ES-I3 (cell line): ENCODE measurements at regions not wholly inside any gene's neighbourhood (a gene's known extent, or its start where the extent isn't known, plus 50 kb on each side); places are given as distances from the start of the nearest gene placed in this dataset.

Experiments
- H3K36me3 ChIP-seq: 2 replicates; pipeline ENCODE4 v1.6.1; 2013; ENCODE audit warnings: mild to moderate bottlenecking, low read length, control low read depth, moderate library complexity; ENCODE audit not compliant: insufficient read depth
- H3K4me1 ChIP-seq: 2 replicates; pipeline ENCODE4 v1.6.1; 2013; ENCODE audit warnings: mild to moderate bottlenecking, control low read depth, low read length; ENCODE audit not compliant: insufficient read depth
- H3K9ac ChIP-seq: 2 replicates; pipeline ENCODE4 v1.6.1; 2013; ENCODE audit warnings: low read depth, mild to moderate bottlenecking, low read length, moderate library complexity
- H3K9me3 ChIP-seq: 2 replicates; pipeline ENCODE4 v1.6.1; 2013; ENCODE audit warnings: mild to moderate bottlenecking, low read length, moderate library complexity; ENCODE audit not compliant: control insufficient read depth, insufficient read depth

DNA sequence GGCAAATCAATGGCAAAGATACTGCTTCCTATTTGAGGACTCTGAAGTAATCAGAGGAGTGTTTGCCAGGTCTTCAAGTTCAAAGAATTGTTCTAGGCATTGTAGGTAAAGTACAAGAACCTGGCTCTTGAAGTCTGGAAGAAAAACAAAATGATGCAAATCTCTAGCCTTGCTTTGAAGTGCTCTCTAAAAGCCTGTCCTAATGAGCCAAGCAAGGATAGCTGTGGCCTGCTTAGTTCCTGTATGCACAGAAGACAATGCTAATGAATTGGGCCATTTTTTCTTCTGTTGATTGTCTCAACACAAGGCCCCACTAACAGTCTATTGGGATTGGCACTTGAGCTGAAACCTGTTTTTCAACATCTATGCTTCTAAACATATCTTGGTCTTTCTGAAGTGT, 165.0 kb upstream of the POU3F2 start:
- no peaks in the 10 kb centered on the region for H3K36me3 ChIP-seq
- H3K9me3 ChIP-seq, result no peaks in the 10 kb centered on the region
- H3K9ac ChIP-seq, result no peak overlapping the region
- peaks cover 3% of the 10 kb centered on the region; the same call in 1 of the 2 replicates for H3K4me1 ChIP-seq

DNA sequence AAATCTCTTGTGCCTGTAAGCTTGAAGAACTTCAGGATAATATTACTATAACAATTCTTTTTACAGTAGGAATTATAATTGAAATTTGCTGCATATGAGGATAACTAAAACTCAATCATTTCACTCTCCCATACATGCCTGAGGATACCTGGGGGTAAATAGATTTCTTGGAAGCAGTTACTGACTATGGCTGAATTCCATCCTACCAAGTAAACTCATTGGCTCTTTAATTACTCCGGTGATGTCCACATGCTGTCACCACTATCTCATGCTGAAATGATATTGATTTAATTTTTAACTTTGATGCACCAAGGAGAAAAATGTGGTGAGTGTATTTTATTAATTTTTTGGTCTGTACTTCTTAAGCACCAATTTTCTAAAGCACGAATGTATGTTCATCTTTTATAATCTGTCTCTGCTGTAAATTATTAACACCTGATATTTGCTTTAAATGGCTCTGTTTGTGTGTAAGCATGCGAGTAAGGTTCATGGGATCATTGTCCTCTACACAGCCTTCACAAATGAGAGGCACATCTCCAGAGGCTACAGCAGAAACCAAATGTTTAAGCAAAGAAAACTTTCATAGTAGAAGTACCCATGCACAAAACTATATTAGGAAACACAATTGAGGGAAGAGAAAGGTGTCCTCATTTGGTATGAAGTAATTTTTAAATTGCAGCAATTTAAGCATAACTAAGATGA, 164.2 kb upstream of the POU3F2 start:
- H3K4me1 ChIP-seq, result peaks cover 3% of the 10 kb centered on the region; the same call in 1 of the 2 replicates
- no peak overlapping the region for H3K9ac ChIP-seq
- H3K9me3 ChIP-seq, result no peaks in the 10 kb centered on the region
- H3K36me3 ChIP-seq, result no peaks in the 10 kb centered on the region

DNA sequence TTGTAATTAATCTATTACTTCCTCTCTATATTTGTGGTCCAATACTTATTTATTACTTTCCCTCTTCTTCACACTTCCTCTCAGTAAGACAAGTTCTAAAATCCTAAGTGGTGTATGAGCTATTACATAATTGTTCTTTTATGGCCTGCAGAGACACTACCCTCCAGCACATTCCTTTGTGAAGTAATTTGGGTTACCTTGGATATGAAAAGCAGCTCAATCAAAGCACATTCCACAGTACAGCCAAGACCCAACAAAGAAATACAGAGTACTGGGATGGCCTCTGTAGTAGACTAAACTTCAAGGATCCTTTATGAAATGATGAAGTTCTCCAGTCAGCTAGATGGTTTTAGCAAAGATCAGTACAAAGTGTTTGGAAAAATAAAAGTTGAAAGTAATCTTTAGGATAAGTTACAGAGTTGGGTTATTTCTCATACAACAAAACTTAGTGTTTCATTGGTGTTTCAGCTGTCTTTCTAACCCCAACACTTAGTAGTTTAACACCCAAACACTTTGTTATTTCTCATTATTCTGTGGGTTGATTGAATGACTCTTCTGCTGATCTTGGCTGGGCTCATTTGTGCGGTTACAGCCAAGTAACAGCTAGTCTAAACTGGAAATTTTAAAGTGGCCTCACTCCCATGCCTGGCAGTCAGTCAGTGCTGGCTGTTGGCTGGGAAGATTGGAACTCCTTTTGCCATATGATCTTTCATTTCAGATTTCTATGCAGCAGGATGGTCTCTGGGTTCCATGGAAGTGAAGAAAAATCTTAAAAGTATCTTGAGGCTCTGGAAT, 161.5 kb upstream of the POU3F2 start:
- H3K9me3 ChIP-seq, result no peaks in the 10 kb centered on the region
- peaks cover 3% of the 10 kb centered on the region; the same call in 1 of the 2 replicates for H3K4me1 ChIP-seq
- H3K9ac ChIP-seq, result no peak overlapping the region
- H3K36me3 ChIP-seq, result no peaks in the 10 kb centered on the region

DNA sequence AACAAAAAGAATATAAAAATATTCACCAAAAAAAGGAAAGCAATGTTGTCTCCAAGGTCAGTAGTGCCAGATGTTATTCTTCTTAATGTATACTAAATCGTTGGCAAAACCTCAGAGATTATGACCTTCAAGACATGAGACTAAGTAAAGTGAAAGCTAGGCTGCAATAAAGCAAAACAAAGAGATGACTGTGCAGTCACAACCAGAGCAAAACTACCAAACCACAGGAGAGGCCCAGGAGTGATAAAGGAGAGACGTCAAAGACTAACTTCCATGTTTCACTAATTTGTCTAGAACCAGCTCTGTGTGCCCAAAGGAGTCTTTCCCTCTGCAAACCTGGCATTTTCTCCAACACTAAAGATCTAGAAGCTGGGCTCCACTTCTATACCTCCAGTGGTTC, 155.9 kb upstream of the POU3F2 start:
- Histone ChIP-seq H3K4me1 (no peaks in the 10 kb centered on the region), H3K36me3 (no peaks in the 10 kb centered on the region), H3K9me3 (no peaks in the 10 kb centered on the region), H3K9ac (no peak overlapping the region)

DNA sequence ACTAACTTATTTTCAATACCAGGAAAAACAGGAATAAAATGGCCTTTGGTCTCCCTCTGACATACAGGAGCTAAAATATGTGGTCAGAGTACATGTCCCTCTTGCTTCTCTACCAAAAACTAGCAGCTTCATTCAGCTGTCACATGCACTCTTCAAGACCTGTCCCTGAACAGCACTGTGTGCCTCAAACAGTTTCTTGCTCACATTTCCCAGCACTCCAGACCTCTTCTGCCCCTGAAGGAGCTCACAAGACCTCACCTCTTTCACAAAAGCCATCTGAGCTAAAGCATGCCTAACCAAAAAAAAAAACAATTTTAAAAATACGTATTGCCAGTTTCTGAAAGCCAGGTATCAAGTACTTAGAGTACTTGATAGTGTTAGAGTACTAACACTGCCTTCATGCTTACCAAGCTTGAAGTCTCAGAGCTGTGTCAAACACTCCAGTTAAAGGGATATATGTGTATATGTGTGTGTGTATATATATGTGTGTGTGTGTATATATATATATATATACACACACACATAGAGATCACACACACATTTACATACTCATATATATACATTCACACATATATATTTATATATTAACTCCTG, 148.3 kb upstream of the POU3F2 start:
- no peak overlapping the region for H3K9ac ChIP-seq
- no peaks in the 10 kb centered on the region for H3K36me3 ChIP-seq
- no peaks in the 10 kb centered on the region for H3K4me1 ChIP-seq
- no peaks in the 10 kb centered on the region for H3K9me3 ChIP-seq

DNA sequence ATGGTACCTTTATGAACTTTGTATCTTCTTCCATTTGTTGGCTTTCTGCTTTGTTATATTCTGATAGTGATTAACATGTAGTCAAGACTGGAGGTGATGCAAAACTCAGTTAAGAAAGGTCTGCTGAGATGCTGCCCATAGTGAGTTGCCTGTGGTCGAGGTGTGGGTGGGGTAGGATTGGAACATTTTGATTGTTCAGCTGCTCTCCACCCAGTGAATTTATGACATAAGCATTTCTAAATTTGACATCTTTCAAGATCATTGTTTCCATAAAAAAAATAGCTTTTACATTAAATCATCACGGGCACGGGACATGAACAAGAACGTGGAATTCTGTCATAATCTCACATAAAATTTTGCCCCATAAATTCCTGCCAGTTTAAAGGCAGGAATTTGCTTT, 146.6 kb upstream of the POU3F2 start:
- no peak overlapping the region for H3K9ac ChIP-seq
- no peaks in the 10 kb centered on the region for H3K36me3 ChIP-seq
- H3K4me1 ChIP-seq, result no peaks in the 10 kb centered on the region
- H3K9me3 ChIP-seq, result no peaks in the 10 kb centered on the region

DNA sequence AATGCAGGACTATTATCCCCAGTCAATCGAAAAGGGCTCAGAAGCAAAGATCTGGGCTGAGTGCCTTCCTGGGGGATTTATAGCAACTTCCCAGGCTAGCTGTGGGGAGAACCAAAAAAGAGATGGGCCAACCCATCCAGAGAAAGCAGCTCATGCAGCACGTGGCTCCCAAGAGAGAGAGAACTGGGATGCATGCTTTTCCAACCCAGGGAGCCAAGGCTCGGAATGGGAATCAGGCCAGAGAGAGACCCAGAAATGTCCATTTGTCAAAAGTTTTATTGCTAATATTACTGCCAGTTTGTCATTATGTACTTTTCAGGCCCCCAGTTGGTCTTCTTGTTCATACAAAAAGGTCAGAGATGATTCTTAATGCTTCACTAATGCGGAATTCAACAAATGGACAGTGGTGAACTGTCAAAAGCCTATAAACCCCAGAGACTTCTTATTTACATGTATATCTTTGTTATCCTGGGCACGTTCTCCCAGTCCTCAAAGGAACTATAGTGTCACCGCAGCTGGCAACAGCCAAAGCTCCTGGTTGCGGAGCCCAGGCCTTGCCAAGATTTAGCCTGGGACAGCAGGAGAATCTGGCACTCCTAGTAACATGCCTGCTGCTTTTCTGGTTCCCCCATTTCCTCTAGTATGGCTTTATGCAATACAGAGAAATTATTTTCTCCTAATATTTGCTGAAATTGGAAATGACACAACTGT, 139.1 kb upstream of the POU3F2 start:
- Histone ChIP-seq H3K4me1 (no peaks in the 10 kb centered on the region), H3K9ac (no peak overlapping the region), H3K9me3 (no peaks in the 10 kb centered on the region), H3K36me3 (no peaks in the 10 kb centered on the region)

DNA sequence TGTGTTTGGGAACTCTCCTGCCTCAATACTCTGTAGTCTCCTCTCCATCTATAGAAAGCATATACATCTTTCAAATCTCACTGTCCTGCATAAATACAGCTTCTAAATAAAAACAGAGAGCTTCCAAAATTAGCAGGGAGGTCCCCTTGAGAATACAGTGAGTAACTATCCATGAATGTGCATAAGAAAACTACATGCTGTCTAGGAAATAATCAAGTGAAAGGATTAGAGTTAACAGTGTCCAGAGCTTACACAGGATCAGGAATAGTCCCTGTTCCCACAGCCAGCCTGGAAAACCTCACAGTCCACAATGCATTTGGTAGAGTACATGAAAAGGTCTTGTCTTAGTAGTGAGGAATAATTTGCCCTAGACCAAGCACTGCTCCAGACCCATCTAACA, 123.0 kb upstream of the POU3F2 start:
- Histone ChIP-seq H3K36me3 (no peaks in the 10 kb centered on the region), H3K4me1 (peaks cover 2% of the 10 kb centered on the region; the same call in 1 of the 2 replicates), H3K9ac (no peak overlapping the region), H3K9me3 (no peaks in the 10 kb centered on the region)

DNA sequence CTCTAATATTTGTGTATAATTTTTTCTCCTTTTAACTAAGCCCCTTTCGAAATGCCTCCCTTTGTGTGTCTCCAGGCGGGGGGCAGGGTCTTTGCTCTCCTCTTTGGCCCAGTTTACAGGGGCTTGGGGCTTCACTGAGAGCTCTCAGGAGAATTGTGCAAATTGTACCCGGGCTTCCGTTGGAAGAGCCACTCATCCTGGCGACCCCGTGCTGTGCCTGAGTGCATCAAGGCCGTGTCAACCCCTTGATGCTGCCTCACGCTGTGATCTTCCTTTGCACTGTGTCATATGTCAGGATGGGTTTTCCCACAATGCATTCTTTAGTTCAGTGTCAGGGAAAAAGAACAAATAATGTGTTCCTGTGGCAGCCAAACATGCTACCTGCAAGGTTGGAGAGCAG, 118.0 kb upstream of the POU3F2 start:
- Histone ChIP-seq H3K9ac (no peak overlapping the region; the same call in 1 of the 2 replicates), H3K36me3 (no peaks in the 10 kb centered on the region), H3K4me1 (peaks cover 11% of the 10 kb centered on the region), H3K9me3 (no peaks in the 10 kb centered on the region)

DNA sequence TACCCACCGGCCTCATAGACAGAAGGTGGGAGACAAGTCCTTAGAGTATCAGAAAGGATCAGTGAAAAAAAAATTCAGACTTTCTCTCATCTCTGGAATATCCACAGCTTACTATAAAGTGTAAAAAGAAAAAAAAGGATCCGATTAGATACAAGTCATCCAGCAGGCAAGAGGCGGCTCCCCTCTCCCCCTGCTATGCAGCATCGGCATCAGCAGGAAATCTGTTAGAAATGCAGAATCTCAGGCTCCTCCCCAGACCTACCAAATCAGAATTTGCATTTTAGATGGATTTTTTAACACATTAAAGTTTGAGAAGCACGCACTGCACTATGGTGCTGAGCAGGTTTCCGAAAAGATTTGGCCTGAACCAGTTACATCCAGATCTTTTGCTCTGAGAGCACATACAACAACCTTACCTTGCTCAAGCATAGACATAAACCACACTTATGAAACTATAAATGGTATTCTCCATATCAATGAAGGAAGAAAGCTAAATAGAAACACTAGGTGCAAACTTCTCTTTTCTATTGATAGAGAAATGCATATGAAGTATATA, 117.0 kb upstream of the POU3F2 start:
- no peaks in the 10 kb centered on the region for H3K9me3 ChIP-seq
- no peaks in the 10 kb centered on the region for H3K36me3 ChIP-seq
- peaks cover 11% of the 10 kb centered on the region for H3K4me1 ChIP-seq
- H3K9ac ChIP-seq, result no peak overlapping the region

DNA sequence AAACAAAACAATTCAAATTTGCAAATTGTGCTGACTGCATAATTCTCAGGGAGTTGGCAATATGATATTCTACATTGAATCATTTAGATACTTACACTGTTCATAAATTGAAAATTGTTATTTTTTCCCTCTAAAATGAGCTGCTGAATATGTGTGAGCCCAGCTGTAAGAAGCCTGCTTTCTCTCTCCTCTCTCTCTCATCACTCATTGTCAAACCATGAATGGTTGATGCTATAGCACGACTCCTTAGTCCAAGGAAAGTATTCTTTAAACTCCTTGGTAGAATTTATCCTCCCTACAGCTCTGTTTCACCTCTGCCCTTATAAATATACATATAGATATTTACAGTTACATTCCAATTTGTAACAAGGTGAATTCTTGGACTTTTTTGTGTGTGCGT, 116.4 kb upstream of the POU3F2 start:
- peaks cover 11% of the 10 kb centered on the region for H3K4me1 ChIP-seq
- H3K36me3 ChIP-seq, result no peaks in the 10 kb centered on the region
- H3K9ac ChIP-seq, result no peak overlapping the region
- H3K9me3 ChIP-seq, result no peaks in the 10 kb centered on the region

DNA sequence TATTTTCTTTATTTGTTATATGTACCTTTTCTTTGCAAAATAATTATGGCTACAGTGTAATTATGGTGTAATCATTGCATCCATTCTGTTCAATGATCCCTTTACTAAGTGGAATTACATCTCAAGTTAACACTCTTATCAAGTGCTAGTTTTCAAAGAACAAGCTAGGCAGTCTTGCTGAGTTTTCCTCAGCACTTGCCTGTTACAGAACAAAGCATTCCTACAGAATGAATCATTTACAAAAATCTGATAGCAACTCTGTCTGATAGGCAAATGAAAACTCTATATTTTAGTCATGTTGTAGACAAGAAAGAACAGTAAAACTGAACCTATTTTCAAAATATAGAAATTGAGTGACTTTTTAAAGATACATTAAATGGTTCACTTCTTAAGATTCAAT, 109.8 kb upstream of the POU3F2 start:
- Histone ChIP-seq H3K9me3 (no peaks in the 10 kb centered on the region), H3K4me1 (peaks cover 5% of the 10 kb centered on the region), H3K36me3 (no peaks in the 10 kb centered on the region), H3K9ac (no peak overlapping the region)

DNA sequence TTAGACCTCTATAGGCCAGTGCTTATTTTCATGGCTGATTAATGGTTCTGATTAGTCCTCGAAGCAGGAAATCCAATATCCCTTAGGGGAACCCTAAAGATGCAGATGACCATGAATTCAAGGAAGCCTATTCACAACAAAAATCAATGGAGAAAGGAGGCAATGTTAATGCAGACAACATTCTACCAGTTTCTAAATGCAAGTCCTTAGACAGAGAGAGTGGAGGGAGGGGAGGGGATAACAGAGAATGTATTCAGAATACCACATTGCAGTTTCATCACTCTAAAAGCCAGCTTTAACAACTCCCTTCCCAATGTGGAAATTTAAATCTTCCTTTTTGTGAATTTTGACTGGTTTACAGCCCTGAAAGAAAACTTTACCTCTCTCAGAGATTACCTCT, 87.1 kb upstream of the POU3F2 start:
- Histone ChIP-seq H3K36me3 (no peaks in the 10 kb centered on the region), H3K4me1 (peaks cover 14% of the 10 kb centered on the region), H3K9ac (no peak overlapping the region; the same call in 1 of the 2 replicates), H3K9me3 (0 out of 2 replicates have a peak, but pooled peaks cover 2% of the 10 kb centered on the region)

DNA sequence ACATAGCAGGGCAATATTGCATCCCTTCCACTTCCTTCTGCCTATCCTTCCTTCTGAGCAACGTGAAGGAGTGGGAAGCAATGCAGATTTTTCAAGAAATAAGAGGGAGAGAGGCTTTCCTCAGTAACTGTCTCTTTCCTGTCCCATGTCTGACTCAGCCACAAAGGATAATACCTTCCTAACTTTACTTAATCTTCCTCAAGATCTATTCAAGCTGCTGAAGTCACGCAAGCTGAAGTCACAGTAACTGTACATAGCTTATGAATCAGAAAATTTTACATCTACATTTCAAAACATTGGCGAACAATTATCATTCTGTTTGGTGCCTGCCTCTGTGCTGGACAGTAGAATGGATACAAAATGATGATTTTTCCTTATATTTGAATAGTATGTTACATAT, 86.4 kb upstream of the POU3F2 start:
- Histone ChIP-seq H3K4me1 (peaks cover 14% of the 10 kb centered on the region), H3K9me3 (0 out of 2 replicates have a peak, but pooled peaks cover 2% of the 10 kb centered on the region), H3K36me3 (no peaks in the 10 kb centered on the region), H3K9ac (no peak overlapping the region)
